ENCODE measurements at regions not wholly inside any gene's neighbourhood (a gene's known extent, or its start where the extent isn't known, plus 50 kb on each side); places are given as distances from the start of the nearest gene placed in this dataset.

DNA sequence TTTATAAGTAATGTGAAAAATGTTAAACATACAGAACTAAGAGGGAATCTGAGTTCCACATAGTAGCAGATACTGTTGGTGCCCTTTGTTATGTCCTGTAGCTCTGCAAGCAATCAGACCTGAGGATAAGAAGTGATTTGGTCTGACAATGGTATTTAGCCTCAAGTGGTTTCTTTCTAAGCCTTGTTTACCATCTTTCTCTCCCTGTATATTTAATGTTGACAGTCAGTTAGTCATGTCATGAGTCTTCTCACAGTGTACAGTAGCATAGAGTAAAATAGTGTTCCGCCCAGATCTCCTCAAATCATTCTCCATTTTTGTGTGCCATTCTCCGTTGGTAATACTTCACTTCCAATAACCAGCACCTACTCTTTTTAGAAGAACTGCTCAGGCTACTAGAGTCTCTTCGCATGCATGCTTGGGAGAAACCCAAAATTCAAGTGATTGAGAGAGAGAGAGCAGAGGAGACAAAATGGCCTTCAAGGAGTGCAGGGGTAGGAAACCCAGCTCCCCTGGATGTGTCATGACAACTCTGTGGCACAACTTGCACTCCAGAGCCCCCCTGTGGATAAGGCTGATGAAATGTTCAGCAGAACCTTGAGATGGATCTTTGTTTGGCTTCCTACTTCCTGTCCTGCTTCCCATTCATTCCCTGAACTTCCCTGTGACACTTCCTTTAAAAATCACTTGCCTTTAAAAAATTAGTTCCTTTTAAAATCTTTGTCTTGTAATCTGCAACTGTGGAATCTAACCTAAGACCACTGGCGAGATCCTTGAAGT lies 129.2 kb upstream of the FST start:
- in situ Hi-C loops (cut with MboI; ENCODE audit: low pct_ligation_motif_present in 1 of 4, low pct_unique_long_range_greater_than_20kb in 1 of 4, low sequenced_read_pairs in 3 of 4): no loop called here
- WGBS, 2 donors (ENCODE audit: low coverage in 1 of 2): 89 to 96% methylated on average over 2 to 4 of the region's 4 CpGs

DNA sequence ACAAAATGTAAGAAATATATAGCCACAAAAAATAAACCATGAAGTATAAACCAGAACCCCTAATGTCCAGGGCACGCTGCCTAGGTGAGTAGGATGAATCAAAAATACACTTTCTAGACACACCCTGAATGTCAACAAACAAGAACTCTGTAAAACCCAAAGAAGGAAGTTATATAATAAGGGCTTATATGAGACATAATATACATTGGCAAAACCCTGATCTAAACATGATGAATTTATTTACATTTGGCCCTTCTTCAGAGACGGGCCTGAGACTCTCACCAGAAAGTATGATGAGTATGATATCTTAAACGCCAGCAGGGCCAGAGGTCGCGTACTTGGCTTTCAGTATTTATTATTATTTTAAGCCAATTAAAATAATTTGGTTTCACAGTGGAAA lies 125.1 kb upstream of the FST start:
- intact Hi-C loops (cut with DNase I; ENCODE audit: low total_unique reads) (no loop called here), in situ Hi-C loops (cut with MboI; ENCODE audit: low pct_ligation_motif_present in 1 of 4, low pct_unique_long_range_greater_than_20kb in 1 of 4, low sequenced_read_pairs in 3 of 4) (no loop called here)
- WGBS, 2 donors (ENCODE audit: low coverage in 1 of 2): 40 to 53% methylated on average over 5 of the region's 5 CpGs
- Histone ChIP-seq H3K27ac (no peak overlapping the region), H3K27me3 (no peaks in the 10 kb centered on the region), H3K9me3 (no peaks in the 10 kb centered on the region), H3K4me1 (peaks cover 0 to 8% (median 0%) of the 10 kb centered on the region in 4 donors), H3K4me3 (no peak overlapping the region), H3K36me3 (no peaks in the 10 kb centered on the region)
- TF ChIP-seq POLR2AphosphoS5 (IDR thresholded peaks at IDR 0.05): no peak
- TF ChIP-seq, protein P1, sequence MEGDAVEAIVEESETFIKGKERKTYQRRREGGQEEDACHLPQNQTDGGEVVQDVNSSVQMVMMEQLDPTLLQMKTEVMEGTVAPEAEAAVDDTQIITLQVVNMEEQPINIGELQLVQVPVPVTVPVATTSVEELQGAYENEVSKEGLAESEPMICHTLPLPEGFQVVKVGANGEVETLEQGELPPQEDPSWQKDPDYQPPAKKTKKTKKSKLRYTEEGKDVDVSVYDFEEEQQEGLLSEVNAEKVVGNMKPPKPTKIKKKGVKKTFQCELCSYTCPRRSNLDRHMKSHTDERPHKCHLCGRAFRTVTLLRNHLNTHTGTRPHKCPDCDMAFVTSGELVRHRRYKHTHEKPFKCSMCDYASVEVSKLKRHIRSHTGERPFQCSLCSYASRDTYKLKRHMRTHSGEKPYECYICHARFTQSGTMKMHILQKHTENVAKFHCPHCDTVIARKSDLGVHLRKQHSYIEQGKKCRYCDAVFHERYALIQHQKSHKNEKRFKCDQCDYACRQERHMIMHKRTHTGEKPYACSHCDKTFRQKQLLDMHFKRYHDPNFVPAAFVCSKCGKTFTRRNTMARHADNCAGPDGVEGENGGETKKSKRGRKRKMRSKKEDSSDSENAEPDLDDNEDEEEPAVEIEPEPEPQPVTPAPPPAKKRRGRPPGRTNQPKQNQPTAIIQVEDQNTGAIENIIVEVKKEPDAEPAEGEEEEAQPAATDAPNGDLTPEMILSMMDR (IDR thresholded peaks at IDR 0.05): no peak
- no peak for TF ChIP-seq EP300 (IDR thresholded peaks at IDR 0.05; ENCODE audit: low read depth)
- TF ChIP-seq POLR2A (IDR thresholded peaks at IDR 0.05): no peak
- no peak for DNase-seq

More for the DNA sequence above, 129.2 kb upstream of the FST start:
- H3K27me3 ChIP-seq: no peaks in the 10 kb centered on the region
- H3K4me3 ChIP-seq: no peak overlapping the region
- no peaks in the 10 kb centered on the region for H3K9me3 ChIP-seq
- H3K4me1 ChIP-seq: peaks cover 0 to 8% (median 0%) of the 10 kb centered on the region in 4 donors
- intact Hi-C loops (cut with DNase I; ENCODE audit: low total_unique reads): no loop called here
- TF ChIP-seq EP300 (IDR thresholded peaks at IDR 0.05; ENCODE audit: low read depth) (no peak), POLR2AphosphoS5 (IDR thresholded peaks at IDR 0.05) (no peak)
- TF ChIP-seq, protein P1 (IDR thresholded peaks at IDR 0.05): no peak
- H3K27ac ChIP-seq: no peak overlapping the region
- no peaks in the 10 kb centered on the region for H3K36me3 ChIP-seq
- no peak for DNase-seq

DNA sequence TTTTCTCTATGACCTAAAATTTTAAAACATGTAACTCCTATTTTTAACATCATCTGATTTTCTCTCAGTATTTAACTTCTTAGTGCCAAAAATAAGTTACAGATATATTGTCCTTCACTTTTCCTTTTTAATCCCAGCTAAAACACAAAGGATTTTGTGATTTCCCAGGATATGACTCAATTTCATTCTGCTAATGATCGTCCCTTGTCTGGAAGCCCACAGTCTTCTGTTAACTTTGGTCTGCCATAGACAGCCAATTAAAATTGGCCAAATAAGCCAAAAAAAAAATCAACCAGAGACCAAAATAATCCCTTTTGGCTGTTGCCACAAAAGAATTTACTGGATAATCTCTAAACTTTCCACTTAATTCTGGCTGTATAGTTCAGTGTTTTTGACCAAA lies 124.5 kb upstream of the FST start:
- peaks cover 0 to 8% (median 0%) of the 10 kb centered on the region in 4 donors for H3K4me1 ChIP-seq
- TF ChIP-seq POLR2A (IDR thresholded peaks at IDR 0.05): no peak
- TF ChIP-seq POLR2AphosphoS5 (IDR thresholded peaks at IDR 0.05): no peak
- no peak overlapping the region for H3K4me3 ChIP-seq
- no peaks in the 10 kb centered on the region for H3K9me3 ChIP-seq
- H3K27me3 ChIP-seq: no peaks in the 10 kb centered on the region
- no peak overlapping the region for H3K27ac ChIP-seq
- intact Hi-C loops (cut with DNase I; ENCODE audit: low total_unique reads) (no loop called here), in situ Hi-C loops (cut with MboI; ENCODE audit: low pct_ligation_motif_present in 1 of 4, low pct_unique_long_range_greater_than_20kb in 1 of 4, low sequenced_read_pairs in 3 of 4) (no loop called here)
- H3K36me3 ChIP-seq: no peaks in the 10 kb centered on the region
- DNase-seq: no peak
- 56 to 80% methylated on average over 1 of the region's 1 CpG for WGBS, 2 donors (ENCODE audit: low coverage in 1 of 2)

DNA sequence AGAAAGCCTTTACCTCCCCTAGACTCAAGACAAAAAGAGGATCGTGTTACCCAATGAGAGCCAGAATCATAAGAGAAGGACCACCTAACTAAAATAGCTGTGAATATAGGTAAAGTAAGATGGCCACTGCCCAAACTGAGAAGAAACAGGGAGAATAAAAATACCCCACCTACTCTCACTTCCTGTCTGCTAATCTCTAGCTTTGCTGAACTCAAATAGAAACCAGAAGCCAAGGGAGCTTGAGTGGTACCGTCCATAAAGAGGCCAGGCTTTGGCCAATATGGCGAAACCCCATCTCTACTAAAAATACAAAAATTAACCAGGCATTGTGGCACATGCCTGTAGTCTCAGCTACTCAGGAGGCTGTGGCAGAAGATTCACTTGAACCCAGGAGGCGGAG lies 123.0 kb upstream of the FST start:
- intact Hi-C loops (cut with DNase I; ENCODE audit: low total_unique reads): no loop called here

More for the DNA sequence above, 123.0 kb upstream of the FST start:
- Histone ChIP-seq H3K27me3 (no peaks in the 10 kb centered on the region), H3K36me3 (no peaks in the 10 kb centered on the region), H3K4me1 (peaks cover 0 to 8% (median 0%) of the 10 kb centered on the region in 4 donors), H3K4me3 (no peak overlapping the region), H3K9me3 (no peaks in the 10 kb centered on the region), H3K27ac (no peak overlapping the region)
- no peak for TF ChIP-seq POLR2A (IDR thresholded peaks at IDR 0.05)
- TF ChIP-seq POLR2AphosphoS5 (IDR thresholded peaks at IDR 0.05): no peak
- TF ChIP-seq, protein P1 (IDR thresholded peaks at IDR 0.05): no peak
- no peak for TF ChIP-seq EP300 (IDR thresholded peaks at IDR 0.05; ENCODE audit: low read depth)
- no peak for DNase-seq
- WGBS, 2 donors (ENCODE audit: low coverage in 1 of 2): 83 to 90% methylated on average over 3 to 4 of the region's 4 CpGs
- in situ Hi-C loops (cut with MboI; ENCODE audit: low pct_ligation_motif_present in 1 of 4, low pct_unique_long_range_greater_than_20kb in 1 of 4, low sequenced_read_pairs in 3 of 4): no loop called here
